ENCODE measurements at regions not wholly inside any gene's neighbourhood (a gene's known extent, or its start where the extent isn't known, plus 50 kb on each side); places are given as distances from the start of the nearest gene placed in this dataset.

GRCh38 chr9:26735160-26735559 lies 157.4 kb downstream of the CAAP1 start:
- DNase-seq: no peak

DNA sequence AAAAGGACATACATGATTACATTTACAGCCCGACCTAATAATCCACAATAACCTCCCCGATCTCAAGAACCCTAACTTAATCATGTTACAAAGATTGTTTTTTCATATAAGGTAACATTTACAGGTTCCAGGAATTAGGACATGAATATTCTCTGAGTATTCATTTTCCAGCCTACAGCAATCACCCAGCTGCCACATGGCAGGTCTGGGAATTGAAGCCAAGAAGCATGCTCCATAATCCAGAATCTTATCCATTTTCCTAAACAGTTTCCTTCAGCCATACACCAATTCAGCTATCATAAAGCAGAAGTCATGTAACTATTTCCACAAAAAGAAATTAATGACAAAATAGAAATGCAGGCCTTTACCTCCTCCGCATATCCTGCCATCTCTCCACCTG lies 163.4 kb downstream of the CAAP1 start:
- no peak for DNase-seq

GRCh38 chr9:26727471-26727870 lies 165.1 kb downstream of the CAAP1 start:
- DNase-seq: no peak

- no peak for DNase-seq
Measured at GRCh38 chr9:26725573-26725972, 167.0 kb downstream of the CAAP1 start.

- DNase-seq: no peak
Measured at GRCh38 chr9:26723486-26723885, 169.1 kb downstream of the CAAP1 start.

DNA sequence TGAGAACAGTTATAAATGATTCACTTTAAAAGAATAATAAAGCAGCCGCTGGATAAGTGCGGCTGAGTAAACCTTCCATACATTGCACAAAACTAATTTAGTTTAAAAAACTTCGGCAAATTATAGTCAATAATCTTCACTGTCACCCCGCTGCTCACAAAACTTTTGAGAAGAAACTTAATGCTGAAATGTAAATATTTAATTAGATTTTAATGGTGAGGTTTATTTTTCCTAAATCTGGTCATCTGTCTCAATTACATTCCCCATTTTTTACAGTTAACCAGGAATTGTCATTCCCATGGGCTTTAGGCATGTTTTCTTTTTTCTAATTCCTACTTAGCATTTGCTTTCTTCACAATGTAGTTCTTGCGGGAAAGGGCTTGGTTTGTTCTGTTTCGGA lies 169.8 kb downstream of the CAAP1 start:
- DNase-seq: no peak

DNA sequence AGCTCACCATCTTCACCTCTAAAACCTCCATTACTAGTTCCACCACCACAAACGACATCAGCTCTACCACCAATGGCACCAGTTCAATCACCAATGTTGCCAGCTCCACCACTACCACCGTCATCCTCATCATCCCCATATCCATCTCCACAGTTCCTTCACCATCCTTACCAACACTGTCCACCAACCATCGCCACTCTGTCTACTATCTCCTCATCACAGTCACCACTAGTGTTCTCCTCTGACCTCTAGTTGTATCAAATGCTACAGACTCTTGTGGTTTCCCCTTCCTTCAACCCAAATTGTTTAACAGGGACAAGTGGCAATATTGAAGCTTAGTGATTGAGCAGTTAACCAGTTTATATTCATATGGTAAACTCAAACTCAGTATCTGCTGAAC lies 182.6 kb downstream of the CAAP1 start:
- no peak for DNase-seq

- DNase-seq: no peak
Measured at GRCh38 chr9:26706223-26706622, 186.4 kb downstream of the CAAP1 start.

DNA sequence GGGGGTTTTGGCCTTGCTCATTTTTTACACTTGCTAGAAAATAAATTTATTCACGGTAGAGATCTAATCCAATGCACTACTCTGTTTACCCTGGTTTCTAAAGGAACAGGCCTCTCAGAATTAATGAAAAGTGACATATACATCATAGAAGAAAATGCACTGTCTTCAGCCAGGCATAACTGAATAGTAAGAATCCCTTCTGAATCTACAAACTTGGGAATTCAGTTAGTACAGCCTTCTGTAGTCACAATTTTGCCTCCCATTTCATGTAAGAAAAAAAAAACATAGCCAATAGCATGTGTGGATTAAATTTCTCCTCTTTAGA lies 197.3 kb downstream of the CAAP1 start:
- no peak for DNase-seq

GRCh38 chr9:26694381-26695297 lies 198.0 kb downstream of the CAAP1 start:
- no peak for DNase-seq

GRCh38 chr9:26689041-26689440 lies 203.6 kb downstream of the CAAP1 start:
- no peak for DNase-seq

DNA sequence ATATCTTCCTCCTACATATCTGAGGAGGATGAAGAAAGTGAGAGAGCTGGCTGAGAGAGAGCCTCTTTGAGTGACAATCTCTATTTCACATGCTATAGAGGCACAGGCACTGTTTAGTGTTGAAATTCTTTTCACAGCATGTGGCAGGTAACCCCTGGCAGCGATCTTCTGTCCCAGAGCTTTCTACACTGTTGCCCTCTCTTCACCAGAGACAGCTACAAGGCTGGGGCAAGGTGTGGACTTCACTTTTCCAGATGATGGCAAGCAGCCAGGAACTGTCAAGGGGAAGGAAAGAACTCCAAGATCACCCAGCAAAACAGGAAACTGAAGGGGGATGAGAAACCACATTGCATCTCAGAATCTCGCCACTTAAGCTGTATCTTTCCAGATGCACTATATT lies 205.2 kb downstream of the CAAP1 start:
- no peak for DNase-seq

GRCh38 chr9:26685818-26686217 lies 206.8 kb downstream of the CAAP1 start:
- DNase-seq: no peak

GRCh38 chr9:26684029-26684428 lies 208.6 kb downstream of the CAAP1 start:
- DNase-seq: no peak

DNA sequence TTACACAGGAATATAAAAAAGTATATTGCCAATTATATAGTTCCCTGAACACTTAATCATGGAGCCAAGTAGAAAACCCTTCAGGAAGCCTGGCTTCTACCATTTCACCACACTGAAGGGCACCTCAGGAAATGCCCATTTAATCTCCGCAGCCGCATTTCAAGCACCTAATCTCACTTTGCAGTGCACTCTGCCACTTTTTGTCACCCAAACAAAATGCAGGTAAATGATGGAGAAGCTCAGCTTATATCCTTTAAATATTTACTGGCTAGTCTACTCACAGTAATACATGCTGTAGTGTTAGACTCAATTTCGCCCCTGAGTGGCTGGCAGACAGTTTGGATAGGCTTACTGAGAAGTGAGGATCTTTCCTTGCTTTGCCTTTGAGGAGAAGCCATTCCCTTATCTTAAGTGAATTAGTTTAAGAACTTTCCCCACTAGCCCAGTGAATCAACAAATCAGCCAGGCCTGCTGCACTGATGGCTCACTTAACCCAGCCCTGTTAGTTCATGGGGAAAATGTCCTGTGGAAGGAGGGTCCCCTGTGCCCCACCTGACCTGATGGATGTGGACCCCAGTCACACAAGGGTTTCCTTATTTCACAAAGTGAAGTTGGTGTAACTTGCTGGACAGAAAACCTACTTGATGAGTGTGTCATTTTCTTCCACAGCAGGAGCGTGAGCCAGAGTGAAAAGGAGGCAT lies 209.7 kb downstream of the CAAP1 start:
- no peak for DNase-seq

- no peak for DNase-seq
Measured at GRCh38 chr9:26682041-26682440, 210.6 kb downstream of the CAAP1 start.

DNA sequence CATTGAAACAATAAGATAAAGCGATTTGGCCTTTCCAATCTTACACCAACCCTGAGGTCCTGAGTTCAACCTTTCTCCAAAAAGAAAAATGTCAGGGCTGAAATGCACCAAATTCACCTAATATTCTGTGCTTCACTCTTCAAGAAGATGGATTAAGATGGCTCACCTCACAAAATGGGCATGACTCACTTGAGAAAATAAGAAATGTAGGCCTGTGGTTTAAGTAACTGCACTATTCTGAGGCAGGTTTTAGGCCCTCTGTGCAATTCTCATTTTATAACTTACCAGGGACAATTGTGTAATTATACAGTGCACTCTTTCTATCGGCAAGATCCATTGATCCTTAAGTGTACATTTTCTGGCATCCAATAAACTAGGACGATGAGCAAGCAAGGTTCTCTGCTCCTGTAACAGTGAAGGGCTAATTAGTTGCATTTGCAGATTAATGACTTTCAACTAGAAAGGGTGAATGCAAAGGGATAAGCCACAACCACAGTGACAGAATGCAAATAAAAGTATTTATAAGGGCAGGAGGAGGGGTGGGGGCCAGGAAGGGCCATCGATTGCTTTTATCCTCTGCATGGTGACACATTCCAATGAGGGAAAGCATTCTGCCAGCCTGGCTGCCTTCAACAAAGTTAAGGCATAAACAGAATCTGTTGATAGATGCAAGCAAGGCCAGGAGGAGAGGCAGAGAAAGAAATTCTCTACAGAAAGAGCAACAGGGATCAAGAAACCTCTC lies 214.5 kb downstream of the CAAP1 start:
- DNase-seq: no peak

DNA sequence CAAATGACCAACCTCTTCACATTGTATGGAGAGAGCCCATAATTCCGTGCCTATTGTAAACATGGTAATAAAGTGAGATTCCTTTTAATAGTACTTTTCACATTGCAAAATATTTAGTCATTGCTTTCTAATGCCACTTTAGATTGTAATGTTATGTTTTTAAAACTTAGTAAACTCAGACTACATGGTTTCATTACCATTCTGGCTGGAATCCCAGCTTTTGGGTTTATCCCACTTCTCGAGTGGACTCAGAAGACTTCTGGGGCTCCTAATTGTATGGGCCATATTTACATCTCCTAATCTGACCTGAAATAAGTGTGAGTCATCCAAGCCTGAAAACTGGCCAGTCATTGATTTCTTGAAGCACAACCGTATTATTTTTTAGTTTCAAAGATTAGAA lies 217.6 kb downstream of the CAAP1 start:
- no peak for DNase-seq

DNA sequence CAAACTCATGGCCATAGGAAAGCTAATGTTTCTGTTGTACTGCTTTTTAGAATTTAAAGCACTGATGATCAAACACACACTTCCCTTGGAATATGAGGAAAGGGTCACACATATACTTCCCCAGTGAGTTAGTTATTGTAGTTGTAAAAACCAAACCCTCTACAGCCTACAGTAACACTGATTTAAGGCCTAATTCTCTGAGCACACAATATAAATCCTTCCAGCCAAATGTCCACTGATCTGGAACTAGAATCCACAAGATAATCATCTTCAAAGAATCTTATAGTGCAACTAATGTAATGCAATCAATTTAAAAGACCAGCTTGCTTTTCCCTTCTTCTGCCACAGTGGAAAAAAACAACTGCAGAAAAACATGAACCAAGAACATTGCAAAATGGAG lies 219.3 kb downstream of the CAAP1 start:
- no peak for DNase-seq

DNA sequence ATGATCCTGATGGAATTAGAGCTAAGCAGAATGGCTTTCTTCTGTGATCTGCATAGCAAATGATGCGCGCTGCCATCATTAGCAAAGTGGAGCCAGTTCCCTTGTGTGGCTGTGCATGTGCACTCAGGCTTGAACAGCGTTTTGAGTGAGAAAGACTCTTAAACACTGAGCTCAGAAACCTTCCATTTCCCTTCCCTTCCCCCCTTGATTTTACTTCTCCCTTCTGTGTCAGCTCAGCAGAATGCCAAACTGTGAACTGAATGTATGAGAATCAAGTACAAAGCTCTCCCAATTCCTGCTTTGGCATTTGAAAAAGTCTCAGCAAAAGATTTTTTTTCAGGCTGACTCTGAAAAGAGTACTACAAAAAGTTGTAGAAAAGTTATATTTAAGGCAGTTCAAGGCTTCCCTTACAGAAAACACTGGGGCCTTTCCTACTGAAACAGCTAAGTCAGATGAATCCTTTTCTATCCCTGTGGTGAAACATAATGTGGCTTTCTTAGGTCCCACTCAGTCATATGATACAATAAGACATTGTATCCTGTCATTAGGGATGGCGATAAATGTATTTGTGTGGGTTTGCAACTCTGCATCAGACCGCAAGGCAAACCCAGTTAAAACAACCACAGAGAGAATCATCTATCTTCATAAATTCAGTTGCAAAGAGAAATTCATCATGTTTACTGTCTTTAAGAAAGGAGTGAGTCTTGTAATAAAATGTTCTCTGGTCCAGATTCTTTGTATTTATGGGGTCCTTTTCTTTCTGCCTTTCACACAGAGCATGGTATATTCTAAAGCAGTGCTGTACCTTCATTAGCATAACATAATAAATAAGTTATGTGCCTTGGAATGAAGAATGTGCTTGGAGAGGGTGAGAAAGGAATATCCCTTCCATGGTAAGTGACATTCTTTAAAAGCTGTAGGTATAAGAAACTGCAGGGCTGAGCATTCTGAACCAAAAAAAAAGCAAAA lies 222.6 kb downstream of the CAAP1 start:
- DNase-seq: no peak

GRCh38 chr9:26667882-26668281 lies 224.7 kb downstream of the CAAP1 start:
- DNase-seq: no peak

- no peak for DNase-seq
Measured at GRCh38 chr9:26665666-26666065, 226.9 kb downstream of the CAAP1 start.
